ENCODE measurements at regions not wholly inside any gene's neighbourhood (a gene's known extent, or its start where the extent isn't known, plus 50 kb on each side); places are given as distances from the start of the nearest gene placed in this dataset.

DNA sequence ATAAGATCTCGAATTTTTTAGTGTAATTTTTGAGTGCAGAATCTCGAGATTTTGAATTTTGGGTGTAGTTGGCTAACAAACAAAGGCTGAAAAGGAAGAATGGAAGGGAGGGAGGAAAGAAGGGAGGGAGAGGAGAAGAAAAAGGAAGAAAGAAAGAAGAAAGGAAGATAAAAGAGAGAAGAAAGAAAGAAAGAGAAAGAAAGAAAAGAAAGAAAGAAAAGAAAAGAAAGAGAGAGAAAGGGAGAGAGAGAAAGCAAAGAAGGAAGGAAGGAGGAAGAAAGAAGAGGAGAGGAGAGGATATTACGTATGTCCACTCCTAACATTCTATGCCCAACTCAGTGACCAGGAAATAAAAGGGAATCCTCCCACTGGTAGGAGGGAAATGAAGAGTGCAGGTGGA is 169.6 kb downstream of the TBXT start:
- ATAC-seq (no peak), DNase-seq (no peak)
- Histone ChIP-seq H3K9me3 (ENCODE audit: control insufficient read depth, low read length) (no peaks in the 10 kb centered on the region), H3K27ac (ENCODE audit: low read length) (no peak overlapping the region), H3K27me3 (ENCODE audit: control insufficient read depth, insufficient read depth) (no peaks in the 10 kb centered on the region), H3K4me1 (ENCODE audit: control insufficient read depth, insufficient read depth, low read length) (no peaks in the 10 kb centered on the region), H3K4me3 (ENCODE audit: low read length) (no peak overlapping the region)
- WGBS = 74% methylated on average over 3 of the region's 3 CpGs
- intact Hi-C loops (cut with DNase I) = no loop called here

DNA sequence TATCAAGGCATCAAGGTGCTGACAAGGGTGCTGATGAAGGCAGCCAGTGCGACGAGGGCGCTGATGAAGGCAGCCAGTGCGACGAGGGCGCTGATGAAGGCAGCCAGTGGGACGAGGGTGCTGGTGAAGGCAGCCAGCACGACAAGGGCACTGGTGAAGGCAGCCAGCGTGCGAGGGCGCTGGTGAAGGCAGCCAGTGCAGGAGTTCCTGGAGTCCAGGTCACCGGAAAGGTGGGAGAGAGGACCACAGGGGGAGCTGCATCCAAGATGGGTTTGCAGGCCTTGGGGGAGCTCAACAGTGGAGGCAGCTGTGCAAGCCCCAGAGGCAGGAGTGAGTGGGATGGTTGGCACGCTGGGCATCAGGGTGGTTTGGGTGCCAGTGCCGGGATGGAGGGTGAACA is 176.3 kb downstream of the TBXT start:
- no peak overlapping the region for H3K4me3 ChIP-seq (ENCODE audit: low read length)
- intact Hi-C loops (cut with DNase I) = no loop called here
- no peaks in the 10 kb centered on the region for H3K4me1 ChIP-seq (ENCODE audit: control insufficient read depth, insufficient read depth, low read length)
- ATAC-seq (no peak), DNase-seq (no peak)
- H3K27me3 ChIP-seq (ENCODE audit: control insufficient read depth, insufficient read depth) = no peaks in the 10 kb centered on the region
- no peak overlapping the region for H3K27ac ChIP-seq (ENCODE audit: low read length)
- WGBS = 84% methylated on average over 14 of the region's 14 CpGs
- H3K9me3 ChIP-seq (ENCODE audit: control insufficient read depth, low read length) = no peaks in the 10 kb centered on the region

DNA sequence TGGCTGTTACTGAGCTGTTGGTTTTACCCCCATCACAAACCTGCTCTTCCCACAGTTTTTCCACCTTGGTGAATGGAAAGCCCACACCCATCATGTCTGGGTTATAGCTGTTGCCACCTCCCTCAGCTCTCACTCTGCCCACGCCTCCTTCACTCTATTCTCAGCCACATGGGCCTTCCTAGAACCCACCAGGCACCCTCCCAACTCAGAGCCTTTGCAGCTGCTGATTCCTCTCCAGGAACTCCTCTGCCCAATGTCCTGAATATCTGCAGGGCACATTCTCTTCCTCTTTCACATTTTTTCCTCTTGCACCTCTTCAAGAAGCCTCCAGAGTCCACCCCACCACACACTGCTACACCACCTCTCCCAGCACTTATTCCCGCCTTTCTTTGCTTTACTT is 177.4 kb downstream of the TBXT start:
- WGBS = 86% methylated on average over 2 of the region's 2 CpGs
- H3K4me3 ChIP-seq (ENCODE audit: low read length) = no peak overlapping the region
- intact Hi-C loops (cut with DNase I) = no loop called here
- H3K27ac ChIP-seq (ENCODE audit: low read length) = no peak overlapping the region
- no peak for ATAC-seq
- H3K4me1 ChIP-seq (ENCODE audit: control insufficient read depth, insufficient read depth, low read length) = no peaks in the 10 kb centered on the region
- no peaks in the 10 kb centered on the region for H3K27me3 ChIP-seq (ENCODE audit: control insufficient read depth, insufficient read depth)
- H3K9me3 ChIP-seq (ENCODE audit: control insufficient read depth, low read length) = no peaks in the 10 kb centered on the region
- no peak for DNase-seq

DNA sequence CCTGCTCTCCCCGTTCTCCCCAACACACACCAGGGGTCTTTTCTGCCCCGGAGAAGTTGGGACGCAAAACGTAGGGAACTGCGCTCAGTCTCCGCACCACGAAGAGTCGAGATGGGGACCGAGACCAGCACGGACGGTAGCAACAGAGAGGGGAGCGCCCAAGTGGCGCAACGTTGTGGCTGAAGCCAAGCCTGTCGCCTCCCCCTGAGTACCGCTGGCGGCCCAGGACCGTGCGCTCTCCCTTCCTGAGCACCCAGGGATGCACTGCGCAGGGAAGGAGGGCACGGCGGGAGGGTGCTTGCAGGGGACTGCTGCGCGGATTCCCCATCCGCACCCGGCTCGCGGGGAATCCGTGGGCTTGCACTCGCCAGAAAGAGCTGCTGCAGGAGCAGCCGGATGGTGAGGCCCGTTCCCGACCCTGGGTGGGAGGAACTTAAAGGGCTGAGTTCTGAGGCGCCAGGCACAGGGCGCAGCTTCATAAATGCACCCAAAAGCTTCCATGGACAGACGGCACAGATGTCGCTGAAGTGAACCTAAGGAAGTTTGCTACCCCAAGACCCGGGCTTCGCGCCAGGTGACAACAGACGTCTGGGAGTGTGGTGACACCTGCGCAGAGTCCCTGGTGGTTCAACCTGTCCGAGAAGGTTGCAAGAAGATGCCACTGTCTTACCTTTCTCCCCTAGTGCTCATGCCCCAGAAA is 178.7 kb downstream of the TBXT start:
- Histone ChIP-seq H3K9me3 (ENCODE audit: control insufficient read depth, low read length) (no peaks in the 10 kb centered on the region), H3K4me3 (ENCODE audit: low read length) (no peak overlapping the region), H3K27me3 (ENCODE audit: control insufficient read depth, insufficient read depth) (no peaks in the 10 kb centered on the region), H3K27ac (ENCODE audit: low read length) (no peak overlapping the region), H3K4me1 (ENCODE audit: control insufficient read depth, insufficient read depth, low read length) (no peaks in the 10 kb centered on the region)
- WGBS = 3% methylated on average over 43 of the region's 43 CpGs
- intact Hi-C loops (cut with DNase I) = loop anchor here in 1 of 4 donors (10.0 kb wide), 1 partner anchor 94 kb away; no protein-coding TSS in a partner anchor
- ATAC-seq (peak; percentile 69 to 76), DNase-seq (peak in 2 of 3 donors; percentile 58 to 69)

DNA sequence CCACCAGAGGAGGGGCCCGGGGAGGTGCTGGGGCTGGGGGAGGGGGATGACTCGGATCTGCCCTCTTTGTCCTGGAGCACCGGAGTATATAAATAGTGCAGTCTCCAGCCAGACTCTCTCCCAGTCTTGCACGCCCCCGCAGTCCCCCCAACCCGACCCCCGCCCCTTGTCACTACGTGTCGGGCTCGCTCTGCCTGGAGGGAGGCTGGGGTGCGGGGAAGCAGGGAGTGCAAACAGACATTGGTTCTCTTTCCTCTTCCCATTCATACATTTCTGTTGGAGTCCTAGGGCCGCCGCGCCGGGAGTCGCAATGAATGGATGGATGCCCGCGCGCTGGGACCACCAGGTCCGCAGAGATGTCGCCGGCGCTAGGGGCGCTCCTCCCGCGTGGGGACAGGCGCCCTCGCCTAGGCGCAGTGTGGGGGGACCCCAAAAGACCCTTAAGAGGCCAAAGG is 179.3 kb downstream of the TBXT start:
- H3K9me3 ChIP-seq (ENCODE audit: control insufficient read depth, low read length) = no peaks in the 10 kb centered on the region
- no peaks in the 10 kb centered on the region for H3K4me1 ChIP-seq (ENCODE audit: control insufficient read depth, insufficient read depth, low read length)
- H3K27me3 ChIP-seq (ENCODE audit: control insufficient read depth, insufficient read depth) = no peaks in the 10 kb centered on the region
- H3K27ac ChIP-seq (ENCODE audit: low read length) = no peak overlapping the region
- peak overlapping the region; percentile 41 for H3K4me3 ChIP-seq (ENCODE audit: low read length)
- ATAC-seq (no peak), DNase-seq (no peak)
- under 1% methylated on average over 29 of the region's 29 CpGs for WGBS
- intact Hi-C loops (cut with DNase I) = loop anchor here in 1 of 4 donors (10.0 kb wide), 1 partner anchor 94 kb away; no protein-coding TSS in a partner anchor

DNA sequence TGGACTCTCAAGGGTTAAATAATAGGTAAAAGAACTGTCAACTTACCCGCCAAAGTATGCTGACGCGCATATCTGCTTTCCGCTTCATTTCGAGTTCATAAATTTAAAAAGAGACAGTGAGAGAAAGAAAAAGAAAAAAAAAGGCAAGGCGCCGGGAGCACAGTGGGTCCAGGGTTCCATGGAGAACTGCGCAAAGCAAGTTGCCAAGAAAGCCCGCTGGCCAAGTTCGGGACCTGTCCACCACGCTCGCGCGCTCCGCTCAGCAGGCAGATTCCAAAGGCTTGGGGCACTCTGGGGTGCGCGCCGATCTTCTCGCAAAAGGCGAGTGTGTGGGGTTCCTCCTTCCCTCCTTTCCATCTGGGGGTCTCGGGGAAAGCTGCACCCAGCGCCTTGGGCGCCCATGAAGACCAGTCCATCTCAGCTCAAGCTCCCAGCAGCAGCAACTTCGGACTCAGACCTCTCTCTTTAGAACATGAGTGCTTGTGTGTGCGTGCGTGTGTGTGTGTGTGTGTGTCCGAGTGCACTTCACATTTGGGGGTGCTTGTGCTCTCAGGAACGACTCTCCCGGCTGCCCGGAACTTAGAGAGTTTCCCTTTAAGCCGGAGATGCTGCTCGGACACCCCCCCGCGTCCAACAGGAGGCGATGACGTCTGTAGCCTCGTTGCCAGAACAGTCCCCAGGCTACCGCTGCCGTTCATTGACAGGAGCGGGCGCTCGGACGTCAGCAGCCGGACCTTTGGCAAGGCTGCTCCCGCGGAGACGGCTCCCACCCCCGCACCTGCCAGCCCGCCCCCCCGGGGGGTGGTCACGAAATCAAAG is 180.0 kb downstream of the TBXT start:
- DNase-seq = peak; percentile 92 to 94 (median 93)
- H3K4me3 ChIP-seq (ENCODE audit: low read length) = peak overlapping the region; percentile 41
- under 1% methylated on average over 51 of the region's 51 CpGs for WGBS
- intact Hi-C loops (cut with DNase I) = loop anchor here in 1 of 4 donors (10.0 kb wide), 1 partner anchor 93 kb away; no protein-coding TSS in a partner anchor
- H3K9me3 ChIP-seq (ENCODE audit: control insufficient read depth, low read length) = no peaks in the 10 kb centered on the region
- no peaks in the 10 kb centered on the region for H3K4me1 ChIP-seq (ENCODE audit: control insufficient read depth, insufficient read depth, low read length)
- H3K27ac ChIP-seq (ENCODE audit: low read length) = no peak overlapping the region
- peak; percentile 90 to 92 for ATAC-seq
- no peaks in the 10 kb centered on the region for H3K27me3 ChIP-seq (ENCODE audit: control insufficient read depth, insufficient read depth)

DNA sequence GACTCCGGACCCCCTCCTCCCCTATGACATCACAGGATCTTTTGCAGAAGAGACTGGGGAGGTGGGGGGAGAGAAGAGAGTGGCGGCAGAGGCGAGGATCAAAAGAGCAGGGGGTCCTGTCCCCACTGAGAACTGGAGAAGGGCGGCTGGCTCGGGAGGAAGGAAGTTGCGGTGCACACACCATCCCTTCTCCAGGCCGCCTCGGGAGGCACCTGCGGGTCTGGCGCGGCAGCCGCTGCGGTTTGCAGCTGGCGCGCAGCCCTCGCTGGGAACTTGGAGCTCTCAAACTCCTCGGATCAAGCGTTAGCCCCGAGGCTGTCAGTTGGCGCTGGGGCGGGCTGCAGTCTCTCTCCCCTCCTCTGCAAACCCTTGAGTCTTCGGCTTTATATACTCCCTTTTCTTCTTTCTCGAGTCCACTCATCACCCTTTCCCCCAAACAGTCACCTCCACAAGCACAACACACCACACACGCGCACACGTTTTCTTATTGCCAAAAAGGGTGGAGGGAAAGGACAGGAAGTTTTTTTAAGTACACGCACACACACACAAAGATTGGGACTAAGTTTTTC is 180.7 kb downstream of the TBXT start:
- Histone ChIP-seq H3K27ac (ENCODE audit: low read length) (no peak overlapping the region), H3K9me3 (ENCODE audit: control insufficient read depth, low read length) (no peaks in the 10 kb centered on the region), H3K4me3 (ENCODE audit: low read length) (peak overlapping the region; percentile 41), H3K27me3 (ENCODE audit: control insufficient read depth, insufficient read depth) (no peaks in the 10 kb centered on the region), H3K4me1 (ENCODE audit: control insufficient read depth, insufficient read depth, low read length) (no peaks in the 10 kb centered on the region)
- ATAC-seq = peak in 1 of 2 donors; percentile 3
- intact Hi-C loops (cut with DNase I) = loop anchor here in 1 of 4 donors (10.0 kb wide), 1 partner anchor 92 kb away; no protein-coding TSS in a partner anchor
- DNase-seq = peak in 2 of 3 donors; percentile 36 to 62
- WGBS = 1% methylated on average over 27 of the region's 27 CpGs

DNA sequence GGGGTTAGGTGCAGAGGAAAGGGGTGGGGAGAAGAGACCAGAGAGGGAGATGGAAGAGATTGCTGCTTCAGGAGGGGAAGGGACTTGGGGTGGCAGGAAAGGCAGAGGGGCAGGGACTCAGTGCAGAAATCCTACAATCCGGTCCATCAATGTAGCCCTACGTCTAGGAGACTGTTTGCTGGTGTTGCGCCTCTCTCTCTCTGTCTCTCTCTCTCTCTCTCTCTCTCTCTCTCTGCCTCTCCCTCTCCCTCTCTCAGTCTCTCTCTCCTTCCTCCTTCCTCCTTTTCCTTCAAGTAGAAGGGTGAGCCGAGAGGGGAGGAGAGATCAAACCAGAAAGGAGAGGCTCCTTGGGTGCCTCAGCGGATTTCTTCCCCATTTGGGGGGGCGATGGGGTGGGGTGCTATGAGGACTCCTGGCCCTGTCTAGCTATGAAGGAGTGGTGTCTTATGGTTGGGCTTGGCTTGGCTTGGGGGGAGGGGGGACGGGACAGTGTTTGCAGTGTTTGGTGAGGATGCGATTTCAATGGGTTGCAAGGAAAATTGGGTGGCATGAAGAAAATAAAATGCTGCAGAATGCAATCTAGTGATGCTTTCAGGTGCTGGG is 181.2 kb downstream of the TBXT start:
- ATAC-seq (no peak), DNase-seq (no peak)
- intact Hi-C loops (cut with DNase I) = loop anchor here in 1 of 4 donors (10.0 kb wide), 1 partner anchor 92 kb away; no protein-coding TSS in a partner anchor
- Histone ChIP-seq H3K4me3 (ENCODE audit: low read length) (peak overlapping the region; percentile 41), H3K9me3 (ENCODE audit: control insufficient read depth, low read length) (no peaks in the 10 kb centered on the region), H3K4me1 (ENCODE audit: control insufficient read depth, insufficient read depth, low read length) (no peaks in the 10 kb centered on the region), H3K27me3 (ENCODE audit: control insufficient read depth, insufficient read depth) (no peaks in the 10 kb centered on the region), H3K27ac (ENCODE audit: low read length) (no peak overlapping the region)
- 2% methylated on average over 8 of the region's 8 CpGs for WGBS

DNA sequence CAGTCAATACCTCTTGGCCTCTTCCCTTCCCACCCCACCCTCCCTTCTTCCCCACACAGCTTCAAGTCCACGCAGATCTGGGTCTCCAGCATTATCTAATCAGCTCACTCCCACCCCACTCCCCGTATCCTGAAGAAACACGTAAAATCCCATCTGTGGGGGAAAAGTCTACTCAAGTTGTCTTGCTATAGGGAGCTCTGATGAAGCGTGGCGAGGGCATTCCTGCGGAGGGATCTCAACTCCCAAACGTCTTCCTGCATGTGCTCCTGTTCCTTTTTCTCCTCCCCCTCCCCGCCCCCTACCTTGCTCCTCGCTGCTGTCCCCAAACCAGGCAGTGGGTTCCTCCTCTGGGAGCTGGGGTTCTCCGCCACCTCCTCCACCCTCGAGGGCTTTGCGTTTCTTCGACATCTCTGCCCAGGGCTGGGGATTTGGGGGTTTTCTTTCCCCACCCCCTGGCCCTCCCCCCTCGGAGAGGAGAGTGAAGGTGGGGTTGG is 181.8 kb downstream of the TBXT start:
- WGBS = 23% methylated on average over 14 of the region's 14 CpGs
- Histone ChIP-seq H3K9me3 (ENCODE audit: control insufficient read depth, low read length) (no peaks in the 10 kb centered on the region), H3K27me3 (ENCODE audit: control insufficient read depth, insufficient read depth) (no peaks in the 10 kb centered on the region), H3K4me1 (ENCODE audit: control insufficient read depth, insufficient read depth, low read length) (no peaks in the 10 kb centered on the region), H3K27ac (ENCODE audit: low read length) (no peak overlapping the region), H3K4me3 (ENCODE audit: low read length) (no peak overlapping the region)
- intact Hi-C loops (cut with DNase I) = loop anchor here in 1 of 4 donors (10.0 kb wide), 1 partner anchor 91 kb away; no protein-coding TSS in a partner anchor
- DNase-seq (no peak), ATAC-seq (no peak)

DNA sequence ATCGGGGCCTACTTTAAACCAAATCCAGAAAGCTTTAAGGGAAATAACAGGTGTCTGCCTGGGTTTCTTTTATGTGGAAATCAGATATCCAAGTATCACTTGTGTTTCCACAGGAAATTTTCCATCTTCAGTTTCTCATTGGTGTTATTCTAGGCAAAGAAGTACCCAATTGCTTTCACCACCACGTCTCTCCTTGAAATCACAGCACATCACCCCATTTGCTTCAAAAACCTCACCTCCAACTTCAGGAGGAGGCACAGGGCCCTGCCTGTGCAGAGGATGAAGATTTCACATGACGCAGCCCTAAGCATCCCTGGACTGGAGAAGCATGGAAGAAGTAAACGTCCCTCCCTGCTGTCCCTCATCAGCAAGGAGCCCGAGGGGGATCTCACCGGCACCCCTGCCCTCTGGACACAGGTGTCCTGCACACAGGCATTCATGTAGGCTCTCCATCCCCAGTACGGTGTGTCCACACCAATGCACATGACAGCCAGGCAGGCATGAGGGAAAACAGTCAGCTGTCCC is 182.3 kb downstream of the TBXT start:
- no peak for DNase-seq
- Histone ChIP-seq H3K9me3 (ENCODE audit: control insufficient read depth, low read length) (no peaks in the 10 kb centered on the region), H3K27me3 (ENCODE audit: control insufficient read depth, insufficient read depth) (no peaks in the 10 kb centered on the region), H3K4me3 (ENCODE audit: low read length) (no peak overlapping the region), H3K27ac (ENCODE audit: low read length) (no peak overlapping the region), H3K4me1 (ENCODE audit: control insufficient read depth, insufficient read depth, low read length) (no peaks in the 10 kb centered on the region)
- intact Hi-C loops (cut with DNase I) = loop anchor here in 1 of 4 donors (10.0 kb wide), 1 partner anchor 91 kb away; no protein-coding TSS in a partner anchor
- ATAC-seq = no peak
- WGBS = 65% methylated on average over 7 of the region's 7 CpGs

All from right cardiac atrium (tissue), 5 donors.